HG03095 (cell line): ENCODE measurements at regions not wholly inside any gene's neighbourhood (a gene's known extent, or its start where the extent isn't known, plus 50 kb on each side); places are given as distances from the start of the nearest gene placed in this dataset.
"Not testable (repeated sequence)": the region's sequence is repeated elsewhere in the genome, so short reads cannot be mapped to it uniquely, and the experiment has no call there.

ENCODE experiments used
- ATAC-seq: cut with Tn5 transposase; IDR thresholded peaks from one replicate; pipeline ENCODE4 v1.9.1; 2021; ENCODE audit warnings: moderate library complexity; ENCODE audit not compliant: unreplicated experiment

DNA sequence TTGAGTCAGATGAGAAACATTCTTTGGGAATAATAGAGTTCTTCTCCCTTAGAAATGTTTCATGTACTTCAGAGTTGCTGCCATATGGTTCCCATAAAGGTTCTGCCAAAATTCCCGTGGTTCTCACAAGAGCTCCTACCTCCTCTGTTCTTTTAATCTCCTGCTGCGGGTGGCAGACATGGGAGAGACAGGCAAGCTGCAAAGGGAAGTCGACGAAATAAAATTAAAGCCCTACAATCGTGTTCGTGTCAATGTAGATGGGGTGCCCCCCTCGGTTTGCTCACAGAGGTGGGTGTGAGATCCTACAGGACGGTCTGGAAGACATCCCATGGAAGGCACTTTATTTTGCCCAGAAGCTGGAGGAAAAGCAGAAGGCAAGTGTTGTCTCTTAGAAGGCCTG lies 276.0 kb downstream of the RWDD3 start:
- ATAC-seq: no peak

DNA sequence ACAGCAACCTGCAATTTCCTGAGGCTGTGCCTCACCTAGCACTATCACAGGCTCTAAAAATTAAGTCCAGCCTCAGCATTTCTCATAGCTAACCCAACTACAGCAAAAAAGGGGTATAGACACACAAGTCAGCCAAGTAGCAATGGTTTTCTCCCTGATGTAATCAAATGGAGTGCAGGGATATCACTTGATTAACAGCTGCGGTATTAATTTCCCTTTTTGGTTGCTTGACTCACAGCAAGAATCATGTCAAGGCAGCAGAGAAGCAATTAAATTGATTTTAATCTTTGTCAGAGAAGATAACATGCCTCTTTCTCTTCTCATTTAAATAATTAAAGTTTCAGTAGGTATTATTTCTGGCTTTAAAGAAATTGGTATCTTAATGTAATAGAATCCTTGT lies 278.9 kb downstream of the RWDD3 start:
- ATAC-seq: no peak

DNA sequence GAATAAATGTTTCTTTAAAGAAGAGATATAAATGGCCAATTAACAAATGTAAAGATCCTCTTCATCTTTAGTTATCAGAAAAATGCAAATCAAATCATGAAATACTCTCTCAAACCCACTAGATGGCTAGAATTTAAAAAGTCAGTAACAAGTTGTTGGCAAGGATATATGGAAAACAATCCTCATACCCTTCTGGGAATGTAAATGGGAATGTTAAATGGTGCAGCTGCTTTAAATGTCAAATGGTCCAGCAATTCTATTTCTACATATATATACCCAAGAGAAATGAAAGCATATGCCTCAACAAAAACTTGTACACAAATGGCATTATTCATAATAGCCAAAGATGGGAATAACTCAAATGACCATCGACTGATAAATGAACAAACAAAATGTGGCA lies 283.5 kb downstream of the RWDD3 start:
- ATAC-seq: no peak

DNA sequence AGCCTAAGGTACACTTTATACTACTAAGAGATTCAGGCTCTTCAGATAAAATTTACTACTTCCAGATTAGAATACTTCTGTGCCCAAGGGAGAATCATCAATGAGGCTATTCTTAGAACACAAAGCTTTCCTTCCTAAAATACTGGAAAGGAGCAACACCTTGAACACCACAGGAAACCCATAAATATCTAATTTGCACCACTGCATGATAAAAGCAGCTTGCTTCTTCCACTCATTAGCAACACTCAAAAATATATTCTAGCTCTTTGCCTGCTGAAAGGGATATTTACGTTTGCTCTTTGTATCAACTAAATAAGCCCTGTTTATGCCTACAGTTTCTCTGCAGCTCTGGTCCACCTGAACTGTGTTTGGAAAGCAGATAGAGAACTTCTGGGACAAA lies 284.3 kb downstream of the RWDD3 start:
- no peak for ATAC-seq

DNA sequence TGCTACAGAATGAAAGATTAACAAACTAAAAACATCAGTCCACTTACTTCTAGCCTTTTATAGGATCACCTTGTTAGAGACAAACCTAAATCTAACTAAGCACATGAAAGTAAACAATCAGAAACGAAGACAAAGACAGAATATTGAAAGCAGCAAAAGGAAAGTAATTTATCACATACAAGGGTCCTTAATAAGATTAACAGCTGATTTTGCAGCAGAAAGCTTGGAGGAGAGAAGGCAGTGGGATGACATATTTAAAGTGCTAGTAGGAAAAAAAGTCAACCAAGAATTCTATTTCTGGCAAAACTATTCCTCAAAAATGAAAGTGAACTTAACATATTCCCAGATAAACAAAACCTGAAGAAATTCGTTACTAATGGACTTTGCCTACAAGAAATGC lies 286.4 kb downstream of the RWDD3 start:
- ATAC-seq: no peak

DNA sequence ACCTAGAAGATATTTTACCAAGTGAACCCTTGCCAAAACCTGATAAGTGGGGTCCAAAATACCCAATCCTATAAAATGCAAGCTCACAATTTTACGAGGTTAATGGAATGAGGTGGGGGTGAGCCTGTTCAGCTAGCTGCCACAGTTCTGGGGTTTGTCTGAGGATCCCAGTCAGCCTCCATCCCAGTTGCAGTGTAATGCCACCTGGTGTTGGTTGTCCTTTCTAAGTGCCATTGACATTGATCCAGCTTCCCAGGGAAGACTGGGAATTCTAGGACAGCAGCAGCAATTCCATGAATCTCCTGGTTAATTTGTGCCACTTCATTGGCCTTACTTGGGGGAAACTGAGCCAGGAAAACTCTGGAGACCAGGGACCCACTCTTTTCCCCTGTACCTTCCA lies 298.3 kb downstream of the RWDD3 start:
- no peak for ATAC-seq

DNA sequence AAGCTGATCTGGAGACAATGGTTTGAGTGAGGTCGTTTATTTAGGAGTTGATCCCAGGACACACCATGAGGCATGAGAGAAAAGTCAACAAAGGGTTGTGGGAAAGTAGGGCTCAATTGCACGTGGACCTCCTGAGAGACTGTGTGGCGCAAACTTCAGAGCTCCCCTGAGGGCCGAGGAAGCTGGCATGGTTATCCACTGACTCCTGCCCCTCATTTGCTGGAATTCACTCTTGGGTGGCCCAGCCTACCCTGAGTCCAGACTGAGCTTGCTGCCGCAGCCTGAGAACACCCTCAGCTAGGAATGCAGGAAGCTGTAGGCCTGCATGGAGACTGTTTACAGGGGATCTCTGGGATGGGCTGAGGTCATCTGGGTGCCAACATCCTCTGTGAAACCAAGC lies 301.0 kb downstream of the RWDD3 start:
- no peak for ATAC-seq

DNA sequence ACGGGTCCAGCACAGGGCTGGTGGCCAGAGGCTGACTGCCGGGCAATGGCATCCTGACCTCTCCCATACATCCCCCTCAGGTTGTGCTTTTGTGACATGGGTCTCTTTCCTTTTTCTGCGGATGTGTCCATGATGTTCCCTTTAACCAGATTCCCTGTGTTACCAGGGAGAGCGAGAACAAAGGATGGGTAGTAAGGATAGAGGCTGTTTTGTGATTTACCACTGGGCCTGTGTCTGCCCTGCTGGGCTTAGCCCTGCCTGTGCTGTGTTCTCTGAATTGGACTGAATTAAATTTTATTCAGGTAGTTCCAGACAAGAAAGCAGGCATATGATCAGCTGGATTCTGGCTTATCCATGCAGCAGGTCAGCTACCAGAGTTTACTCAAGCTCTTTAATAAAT lies 301.6 kb downstream of the RWDD3 start:
- ATAC-seq: no peak

DNA sequence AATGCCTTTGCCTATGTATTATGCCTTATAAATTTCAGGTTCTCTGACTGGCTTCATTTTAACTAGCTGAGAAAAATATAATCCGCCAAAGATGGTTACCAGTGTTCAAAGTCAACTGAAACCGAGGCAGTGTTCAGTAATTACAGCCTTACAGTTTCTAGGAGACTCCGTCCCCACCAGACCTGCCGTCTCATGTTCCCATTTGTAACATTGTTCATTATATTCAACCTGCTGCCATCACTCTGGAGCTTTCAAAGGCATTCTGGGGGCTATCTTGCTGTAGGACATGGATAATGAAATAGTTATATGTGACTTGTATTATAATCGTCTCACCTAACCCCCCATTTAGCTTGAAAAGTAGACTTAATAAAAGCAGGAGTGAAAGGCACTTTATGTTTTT lies 302.5 kb downstream of the RWDD3 start:
- ATAC-seq: no peak

DNA sequence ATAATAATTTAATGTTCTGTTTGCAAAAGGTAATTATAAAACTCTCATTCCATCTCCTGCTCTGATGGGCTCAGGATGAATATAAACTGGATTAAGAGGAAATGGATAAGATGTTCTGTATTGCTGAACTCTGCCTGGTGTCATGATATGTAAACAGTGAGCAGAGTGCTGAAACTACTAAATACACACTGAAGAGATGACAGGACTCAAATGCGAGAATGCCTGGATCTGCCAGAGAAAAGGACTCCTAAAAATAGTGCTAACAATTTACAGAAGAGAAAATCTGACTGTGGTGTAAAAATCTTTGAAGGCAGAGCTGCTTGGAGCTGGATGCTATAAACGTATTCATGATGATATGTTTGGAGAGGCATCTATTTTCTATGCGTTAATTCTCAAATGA lies 303.2 kb downstream of the RWDD3 start:
- ATAC-seq: no peak

DNA sequence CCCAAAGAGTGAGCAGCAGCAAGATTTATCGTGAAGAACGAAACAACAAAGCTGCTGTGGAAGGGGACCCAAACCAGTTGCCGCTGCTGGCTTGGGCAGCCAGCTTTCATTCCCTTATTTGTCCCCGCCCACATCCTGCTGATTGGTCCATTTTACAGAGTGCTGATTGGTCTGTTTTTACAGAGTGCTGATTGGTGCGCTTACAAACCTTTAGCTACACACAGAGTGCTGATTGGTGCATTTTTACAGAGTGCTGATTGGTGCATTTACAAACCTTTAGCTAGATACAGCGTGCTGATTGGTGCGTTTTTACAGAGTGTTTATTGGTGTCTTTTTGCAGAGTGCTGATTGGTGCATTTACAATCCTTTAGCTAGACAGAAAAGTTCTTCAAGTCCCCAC lies 304.2 kb downstream of the RWDD3 start:
- ATAC-seq: not testable (repeated sequence)

DNA sequence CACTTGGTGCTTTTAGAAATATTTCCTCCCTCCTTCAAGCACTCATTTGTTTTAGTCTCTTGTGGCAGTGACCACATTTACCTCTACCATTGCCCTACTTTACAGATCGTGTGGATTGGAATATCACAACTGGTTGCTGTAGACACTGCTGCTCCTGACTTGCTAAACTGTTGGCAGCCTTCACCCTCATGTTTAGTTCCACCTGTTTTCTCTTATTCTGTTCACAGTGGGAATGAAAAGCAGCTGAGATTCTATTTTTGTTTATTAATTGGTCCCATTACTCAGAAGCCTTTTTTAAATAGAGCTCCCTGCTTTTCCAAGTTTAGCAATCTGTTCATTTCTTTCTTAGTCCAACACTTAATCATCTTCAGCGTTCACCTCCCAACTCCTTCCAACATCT lies 308.9 kb downstream of the RWDD3 start:
- no peak for ATAC-seq

DNA sequence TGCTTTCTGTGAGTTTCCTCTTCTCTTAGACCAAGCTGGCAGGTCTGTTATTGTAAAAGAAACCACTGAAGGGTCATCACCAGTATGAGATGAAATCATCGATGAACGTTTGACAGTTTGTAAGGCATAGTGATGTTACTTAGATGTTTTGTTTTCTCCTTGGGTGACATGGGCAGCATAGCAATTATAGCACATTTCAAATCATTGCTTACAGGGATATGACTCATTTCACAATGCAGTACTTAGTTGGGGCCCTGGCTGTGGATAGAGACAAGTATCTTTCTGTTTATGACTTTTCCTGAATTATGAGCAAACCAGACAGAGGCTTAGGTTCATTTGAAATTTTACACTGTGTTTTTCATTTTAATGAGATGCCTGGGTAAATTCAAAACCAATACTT lies 313.0 kb downstream of the RWDD3 start:
- no peak for ATAC-seq

DNA sequence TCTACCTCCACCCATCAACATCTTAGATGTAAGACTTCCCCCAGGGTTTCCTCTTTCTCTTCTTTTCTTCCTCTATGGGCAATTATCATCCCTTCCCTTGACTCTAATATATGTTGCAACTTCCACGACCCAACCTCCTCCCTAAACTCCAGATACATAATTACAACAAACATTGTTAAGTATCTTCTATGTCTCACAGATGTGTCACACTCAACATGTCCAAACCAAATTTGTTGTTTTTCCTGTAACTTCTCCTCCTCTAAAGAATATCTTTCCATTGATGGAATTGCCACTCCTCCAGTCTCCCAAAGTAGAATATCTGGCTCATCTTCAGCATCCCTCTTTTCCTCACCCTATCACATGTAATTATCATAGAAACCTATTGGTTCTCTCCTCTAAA lies 314.2 kb downstream of the RWDD3 start:
- ATAC-seq: no peak

DNA sequence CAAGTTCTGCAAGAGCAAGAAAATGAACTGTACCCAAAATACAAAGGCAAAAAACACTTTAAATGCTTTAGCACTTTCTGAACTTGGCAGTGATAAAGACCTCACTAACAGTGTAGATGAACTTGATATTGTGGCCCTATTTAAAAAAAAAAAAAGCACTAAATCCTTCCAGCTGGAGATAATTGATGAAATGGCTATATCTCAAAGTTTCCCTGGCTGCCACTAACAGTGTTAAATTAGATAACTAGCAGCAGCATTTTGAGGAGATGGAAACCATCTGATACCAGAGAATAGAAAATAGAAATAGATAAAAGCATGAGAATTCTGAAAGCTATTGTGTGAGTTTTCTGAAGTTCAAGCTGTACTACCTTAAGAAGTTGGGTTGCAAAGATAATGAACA lies 317.2 kb downstream of the RWDD3 start:
- no peak for ATAC-seq

DNA sequence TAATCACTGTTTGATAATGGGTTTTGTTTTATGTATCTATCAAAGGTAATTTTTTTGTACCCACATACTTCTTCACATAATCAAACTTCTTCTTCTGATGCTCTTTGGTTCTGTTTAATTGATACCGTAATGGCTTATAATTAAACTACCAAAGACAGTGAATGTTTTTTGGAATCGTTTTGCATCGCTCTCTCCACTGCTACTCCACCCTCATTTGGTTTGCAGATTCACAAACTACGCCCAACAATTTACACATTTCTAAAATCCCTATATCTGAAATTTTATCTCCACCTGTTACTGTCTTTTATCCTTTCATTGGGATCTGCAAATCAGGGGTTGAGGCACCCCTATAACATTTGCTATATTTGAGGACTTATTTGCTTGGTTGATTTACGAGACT lies 319.6 kb downstream of the RWDD3 start:
- no peak for ATAC-seq

DNA sequence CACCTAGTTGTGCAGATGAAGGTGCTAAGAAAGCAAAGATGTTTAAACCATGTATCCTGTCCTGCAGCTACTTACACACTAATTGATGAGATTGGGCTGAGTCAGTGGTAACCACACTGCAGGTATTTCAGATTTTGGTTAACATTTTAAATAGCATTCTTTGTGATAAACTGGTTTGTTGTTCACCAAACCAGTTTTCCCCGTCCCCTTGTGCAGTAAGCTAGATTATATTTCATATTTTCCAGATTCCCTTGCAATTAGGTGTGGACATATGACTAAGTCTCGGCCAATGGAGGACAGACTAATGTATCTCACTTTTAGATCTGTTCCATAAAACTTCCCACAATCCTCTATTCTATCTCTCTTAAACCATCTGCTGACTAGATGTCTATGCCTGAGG lies 320.4 kb downstream of the RWDD3 start:
- no peak for ATAC-seq

DNA sequence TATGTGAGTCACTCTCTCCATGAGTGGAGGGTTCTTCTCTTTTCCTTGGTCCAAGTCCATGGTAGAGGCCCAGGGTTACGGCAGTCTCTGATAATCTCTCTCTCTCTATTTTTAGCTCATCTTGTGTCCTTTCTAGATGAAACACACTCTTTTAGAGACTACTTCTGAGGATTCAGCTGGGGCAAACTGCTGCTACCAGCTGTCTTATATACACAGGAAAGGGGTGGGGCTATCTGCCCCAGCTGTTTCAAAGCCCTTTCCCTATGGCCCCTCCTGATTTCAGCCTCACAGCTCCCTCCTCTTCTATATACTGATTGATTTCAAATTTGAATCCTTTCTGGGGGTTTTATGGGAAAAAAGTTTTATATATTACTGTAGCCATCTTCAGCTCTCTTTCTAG lies 324.8 kb downstream of the RWDD3 start:
- ATAC-seq: no peak

DNA sequence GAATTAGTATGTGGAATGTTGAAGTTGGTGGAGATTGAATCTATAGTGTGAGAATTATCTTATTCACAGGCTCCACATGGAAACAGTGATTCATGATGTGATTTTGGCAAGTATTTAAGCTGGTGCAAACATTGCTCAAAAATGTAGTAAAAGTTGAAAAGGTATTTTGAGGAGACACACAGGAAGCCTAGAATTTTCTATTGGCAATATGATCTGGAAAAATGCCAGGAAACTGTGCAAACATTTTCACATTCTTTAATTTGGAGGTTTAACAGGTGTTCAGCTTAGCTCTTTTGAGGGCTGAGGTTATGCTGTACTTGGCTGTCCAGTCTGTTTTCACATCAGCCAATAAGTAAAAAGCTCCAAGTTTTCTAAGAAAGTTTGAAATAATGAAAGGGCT lies 327.3 kb downstream of the RWDD3 start:
- no peak for ATAC-seq

DNA sequence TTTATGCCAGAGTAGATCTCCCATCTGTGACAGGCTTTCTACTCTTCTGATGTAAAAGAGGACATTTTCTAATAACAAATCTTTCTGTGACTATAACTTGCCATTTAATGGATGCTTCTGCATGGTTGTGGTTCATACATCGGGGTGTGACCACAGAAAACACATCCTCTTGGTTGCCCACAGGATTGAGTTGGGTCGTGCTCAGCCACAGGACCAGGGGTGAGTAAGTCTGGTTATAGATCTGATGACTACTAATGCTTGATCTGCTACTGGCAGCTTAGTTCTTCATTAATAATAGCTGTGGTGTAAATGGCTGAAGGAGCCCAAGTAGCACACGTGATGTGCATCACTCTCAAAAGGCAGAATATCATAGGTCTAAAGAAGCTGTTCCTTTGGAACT lies 328.2 kb downstream of the RWDD3 start:
- ATAC-seq: no peak

DNA sequence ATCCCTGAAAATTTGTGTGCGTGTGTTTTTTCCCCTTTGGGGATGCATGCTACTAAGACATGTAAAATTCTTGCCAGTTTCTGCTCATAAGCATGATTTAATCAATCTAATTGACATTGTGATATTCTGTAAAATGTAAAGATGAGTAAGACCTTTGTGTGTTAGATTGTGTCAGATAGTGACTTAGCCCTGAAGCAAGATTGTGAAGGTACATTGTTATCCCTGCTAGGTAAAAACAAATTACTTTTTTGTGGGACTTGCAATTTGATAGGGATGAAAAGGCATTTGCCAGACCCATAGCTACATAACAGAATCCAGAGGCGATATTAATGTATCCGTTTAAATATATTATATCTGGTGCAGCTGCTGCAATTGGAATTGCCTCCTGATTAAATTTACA lies 338.0 kb downstream of the RWDD3 start:
- no peak for ATAC-seq

DNA sequence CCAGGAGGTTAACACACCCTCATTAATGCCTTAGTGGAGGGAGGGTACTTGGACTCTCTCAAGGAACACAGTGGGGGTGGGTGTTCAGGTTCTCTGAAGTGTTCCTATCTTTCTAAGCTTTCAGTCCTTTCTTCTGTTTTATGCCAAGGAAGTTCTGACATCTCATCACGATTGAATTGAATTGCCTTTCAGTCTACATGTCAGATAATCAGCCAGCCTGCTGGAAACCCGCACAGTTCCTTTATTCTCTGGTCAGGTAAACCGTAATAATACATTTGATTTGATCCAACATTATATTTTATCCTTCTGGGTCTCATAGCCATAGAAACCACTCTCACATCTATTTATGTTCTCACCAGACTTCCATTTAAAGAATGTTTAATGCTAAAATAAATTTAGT lies 339.0 kb downstream of the RWDD3 start:
- no peak for ATAC-seq

DNA sequence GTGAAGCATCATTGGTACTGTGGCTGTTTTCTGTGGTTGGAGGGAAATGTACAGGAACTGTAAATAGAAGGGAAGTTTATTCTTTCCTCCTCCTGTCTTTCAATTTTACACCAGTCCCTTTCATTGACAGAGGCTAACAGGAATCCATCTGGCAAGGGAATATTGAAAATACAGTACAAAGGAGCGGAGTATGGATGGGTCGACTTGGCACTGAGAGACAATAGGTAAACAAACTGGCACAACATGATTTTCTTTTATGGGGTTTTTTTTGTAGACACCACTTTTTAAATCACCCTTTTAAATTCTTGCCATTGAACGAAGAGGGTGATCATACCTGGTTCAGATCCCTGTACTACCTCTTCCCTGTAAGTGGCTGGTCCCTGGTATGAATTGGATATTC lies 341.3 kb downstream of the RWDD3 start:
- no peak for ATAC-seq

DNA sequence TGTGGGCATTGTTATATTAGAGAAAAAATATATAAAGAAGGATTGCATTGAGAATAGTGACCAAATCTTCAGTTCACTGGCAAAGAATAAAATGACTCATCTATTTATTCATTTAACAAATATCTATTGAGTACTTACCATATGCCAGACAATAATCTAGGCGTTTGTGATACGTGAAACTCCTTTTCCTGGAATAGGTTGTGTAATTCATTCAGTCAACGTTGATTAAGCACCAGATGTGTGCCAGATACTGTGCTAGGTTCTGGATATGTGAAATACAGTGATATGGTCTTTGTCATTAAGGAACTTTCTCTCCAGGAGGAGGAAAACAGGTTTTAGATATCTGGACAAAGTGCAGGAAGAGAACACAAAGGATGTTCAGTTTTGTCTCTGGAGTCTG lies 344.5 kb downstream of the RWDD3 start:
- no peak for ATAC-seq
